Fibroblast of the aortic adventitia (primary cell): ENCODE measurements at regions not wholly inside any gene's neighbourhood (a gene's known extent, or its start where the extent isn't known, plus 50 kb on each side); places are given as distances from the start of the nearest gene placed in this dataset.

ENCODE experiments used
- DNase-seq: peaks from one replicate; pipeline ENCODE4 v3.0.0-alpha.2; 2010; ENCODE audit warnings: low read depth
- H3K4me3 ChIP-seq: 2 replicates; pipeline ENCODE4 v1.5.1; 2011; ENCODE audit warnings: low read depth, mild to moderate bottlenecking, control low read depth, low read length, moderate library complexity
- CTCF ChIP-seq: IDR thresholded peaks from 2 replicates; pipeline ENCODE4 v1.5.1; 2011; ENCODE audit warnings: mild to moderate bottlenecking, low read length, control low read depth, inconsistent platforms; ENCODE audit not compliant: insufficient read depth

DNA sequence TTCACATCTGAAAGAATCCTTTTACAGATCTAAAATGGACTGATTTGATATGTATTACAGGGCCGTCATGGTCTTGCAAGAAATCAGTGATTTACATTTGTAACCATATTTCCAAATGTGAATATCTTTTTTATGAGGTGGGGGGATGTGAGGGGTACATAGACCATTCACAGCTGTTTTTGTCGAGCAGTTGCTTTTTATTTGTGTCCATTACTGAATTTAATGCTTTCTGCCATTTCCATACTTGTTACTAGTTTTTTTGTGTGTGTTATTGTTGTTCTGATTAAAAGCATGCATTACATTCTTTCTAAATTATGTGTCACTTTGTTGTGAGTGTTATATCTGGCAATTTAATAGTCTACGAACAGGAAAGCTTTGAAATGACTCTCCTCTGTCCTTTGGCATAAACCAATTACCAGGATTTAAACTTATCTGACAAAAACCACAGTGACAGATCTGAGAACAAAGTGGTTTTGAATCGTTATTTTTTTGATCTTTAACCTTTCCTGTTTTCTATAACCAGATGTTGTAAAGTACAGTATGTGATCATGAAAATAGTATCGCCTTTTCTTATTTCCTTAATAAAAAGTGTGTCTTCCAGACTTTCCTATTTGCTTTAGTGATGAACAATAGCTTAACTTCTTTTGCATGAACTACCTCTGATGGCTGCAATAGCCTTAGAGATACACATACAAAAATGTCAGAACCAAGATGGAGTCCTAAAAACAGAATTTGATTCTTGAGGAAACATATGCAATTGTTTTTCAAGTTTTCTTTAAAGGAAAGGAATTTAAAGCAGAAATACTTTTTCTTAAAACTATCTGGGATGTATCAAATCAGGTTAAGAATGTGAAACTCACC, 354.2 kb upstream of the ACVR2A start:
- DNase-seq, result no peak
- H3K4me3 ChIP-seq, result no peak overlapping the region
- no peak for TF ChIP-seq CTCF

- no peak for TF ChIP-seq CTCF
- H3K4me3 ChIP-seq, result no peak overlapping the region
- DNase-seq, result no peak
Observed at GRCh38 chr2:147488472-147488871, 356.4 kb upstream of the ACVR2A start.

DNA sequence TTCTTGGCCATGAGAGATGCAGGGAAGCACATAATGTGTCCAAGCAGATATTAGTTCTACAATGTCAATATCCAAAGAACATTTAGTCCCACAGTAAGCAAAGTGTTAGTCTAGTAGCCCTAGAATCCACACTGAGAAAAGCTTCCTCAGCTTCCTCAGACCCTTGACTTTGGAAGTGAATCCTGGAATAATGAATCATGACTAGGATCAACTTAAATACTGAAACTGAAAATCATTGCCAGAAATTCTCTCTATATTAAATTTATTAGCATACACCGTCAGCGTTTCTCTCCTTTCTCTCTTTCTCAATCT, 356.9 kb upstream of the ACVR2A start:
- no peak for DNase-seq
- H3K4me3 ChIP-seq, result no peak overlapping the region
- no peak for TF ChIP-seq CTCF

DNA sequence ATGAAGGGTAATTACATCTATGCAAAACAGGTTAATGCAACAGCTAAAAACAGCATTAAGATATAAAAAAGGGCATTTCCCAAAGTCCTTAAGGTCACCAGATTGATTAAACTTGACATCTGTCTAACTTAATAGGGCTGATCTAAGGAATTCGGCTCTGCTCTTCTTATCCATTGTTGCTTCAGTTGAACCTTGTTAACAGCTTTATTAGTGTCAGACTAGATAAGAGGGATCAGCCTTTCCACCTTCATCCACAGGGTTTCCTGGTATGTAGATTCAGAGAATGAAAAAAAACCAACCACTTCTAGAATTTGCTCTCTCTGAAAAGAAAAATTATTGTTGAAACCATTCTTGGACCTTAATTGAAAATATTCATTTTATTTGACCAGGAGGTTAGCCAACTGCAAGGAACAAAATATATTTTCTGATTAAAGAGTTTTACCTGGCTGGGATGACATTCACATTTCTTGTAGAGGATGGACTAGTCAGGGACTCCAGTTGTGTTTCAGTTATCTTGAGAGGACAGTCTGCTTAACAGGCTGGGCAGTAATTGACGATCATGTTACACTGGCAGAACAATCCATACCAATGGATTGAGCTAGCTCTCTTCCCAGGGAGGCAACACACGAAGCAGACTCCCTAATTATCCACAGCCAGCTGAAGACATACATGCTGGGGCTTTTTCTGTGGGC, 357.4 kb upstream of the ACVR2A start:
- DNase-seq, result no peak
- H3K4me3 ChIP-seq, result no peak overlapping the region
- no peak for TF ChIP-seq CTCF

GRCh38 chr2:147485210-147485851, 359.5 kb upstream of the ACVR2A start:
- no peak overlapping the region for H3K4me3 ChIP-seq
- TF ChIP-seq CTCF, result no peak
- DNase-seq, result no peak

- H3K4me3 ChIP-seq, result no peak overlapping the region
- TF ChIP-seq CTCF, result no peak
- DNase-seq, result no peak
Observed at GRCh38 chr2:147483911-147484310, 360.9 kb upstream of the ACVR2A start.
